Smooth muscle cell (in vitro differentiated cells): ENCODE measurements at regions not wholly inside any gene's neighbourhood (a gene's known extent, or its start where the extent isn't known, plus 50 kb on each side); places are given as distances from the start of the nearest gene placed in this dataset.

Source experiments
- DNase-seq: peaks from one replicate; lab custom pipeline; 2025; ENCODE audit not compliant: unreplicated experiment; lab: John Stamatoyannopoulos, UW
- H2AFZ ChIP-seq: fragments of 200-600 bp; sonication (generic); 2 replicates; pipeline ENCODE4 v1.6.0; 2016; ENCODE audit warnings: antibody characterized with exemption, low read depth, mild to moderate bottlenecking
- H3F3A ChIP-seq: fragments of 200-600 bp; sonication (generic); 2 replicates; pipeline ENCODE4 v1.6.0; 2017; ENCODE audit warnings: antibody characterized with exemption, low read depth
- H3K27ac ChIP-seq: fragments of 200-600 bp; sonication (generic); 2 replicates; pipeline ENCODE4 v1.5.1; 2016; ENCODE audit warnings: low read depth, mild to moderate bottlenecking
- H3K27me3 ChIP-seq: fragments of 200-600 bp; sonication (generic); 2 replicates; pipeline ENCODE4 v1.6.1; 2016; ENCODE audit warnings: low read depth, mild to moderate bottlenecking
- H3K36me3 ChIP-seq: fragments of 200-600 bp; sonication (generic); 2 replicates; pipeline ENCODE4 v1.5.1; 2016; ENCODE audit warnings: low read depth
- H3K4me1 ChIP-seq: fragments of 200-600 bp; sonication (generic); 2 replicates; pipeline ENCODE4 v1.5.1; 2016; ENCODE audit warnings: low read depth
- H3K4me2 ChIP-seq: fragments of 200-600 bp; sonication (generic); 2 replicates; pipeline ENCODE4 v1.6.0; 2016; ENCODE audit warnings: mild to moderate bottlenecking
- H3K4me3 ChIP-seq: fragments of 200-600 bp; sonication (generic); 2 replicates; pipeline ENCODE4 v1.5.1; 2016; ENCODE audit warnings: mild to moderate bottlenecking
- H3K79me2 ChIP-seq: fragments of 200-600 bp; sonication (generic); 2 replicates; pipeline ENCODE4 v1.6.0; 2016; ENCODE audit warnings: low read depth, mild to moderate bottlenecking
- H3K9ac ChIP-seq: fragments of 200-600 bp; sonication (generic); 2 replicates; pipeline ENCODE4 v1.6.0; 2016; ENCODE audit warnings: low read depth
- H3K9me3 ChIP-seq: fragments of 200-600 bp; sonication (generic); replicated peaks from 2 replicates; pipeline ENCODE4 v1.5.1; 2016; ENCODE audit warnings: low read depth
- H4K20me1 ChIP-seq: fragments of 200-600 bp; sonication (generic); 2 replicates; pipeline ENCODE4 v1.6.0; 2016; ENCODE audit warnings: low read depth
- WGBS: methylation state at CpG from one replicate; pipeline ENCODE4 v1.1.7; 2016; ENCODE audit warnings: low lambda C conversion rate; 5-methylcytosine and 5-hydroxymethylcytosine counted together
- TF ChIP-seq, protein P1 (sequence below): fragments of 200-600 bp; sonication (generic); IDR thresholded peaks from 2 replicates; pipeline ENCODE4 v1.5.1; 2017; ENCODE audit warnings: borderline replicate concordance, mild to moderate bottlenecking, antibody characterized with exemption; ENCODE audit not compliant: insufficient read depth, poor library complexity, severe bottlenecking

GRCh38 chr12:91367234-91367849, 184.7 kb upstream of the DCN start:
- Histone ChIP-seq H3K9ac (no peak overlapping the region), H3K27me3 (no peaks in the 10 kb centered on the region), H4K20me1 (no peaks in the 10 kb centered on the region), H3K4me2 (no peak overlapping the region), H3K36me3 (no peaks in the 10 kb centered on the region), H3K9me3 (no peaks in the 10 kb centered on the region), H3K4me1 (peaks cover 10% of the 10 kb centered on the region), H3F3A (no peaks in the 10 kb centered on the region), H2AFZ (no peak overlapping the region), H3K79me2 (no peaks in the 10 kb centered on the region), H3K27ac (no peak overlapping the region), H3K4me3 (no peak overlapping the region)
- TF ChIP-seq, protein P1, sequence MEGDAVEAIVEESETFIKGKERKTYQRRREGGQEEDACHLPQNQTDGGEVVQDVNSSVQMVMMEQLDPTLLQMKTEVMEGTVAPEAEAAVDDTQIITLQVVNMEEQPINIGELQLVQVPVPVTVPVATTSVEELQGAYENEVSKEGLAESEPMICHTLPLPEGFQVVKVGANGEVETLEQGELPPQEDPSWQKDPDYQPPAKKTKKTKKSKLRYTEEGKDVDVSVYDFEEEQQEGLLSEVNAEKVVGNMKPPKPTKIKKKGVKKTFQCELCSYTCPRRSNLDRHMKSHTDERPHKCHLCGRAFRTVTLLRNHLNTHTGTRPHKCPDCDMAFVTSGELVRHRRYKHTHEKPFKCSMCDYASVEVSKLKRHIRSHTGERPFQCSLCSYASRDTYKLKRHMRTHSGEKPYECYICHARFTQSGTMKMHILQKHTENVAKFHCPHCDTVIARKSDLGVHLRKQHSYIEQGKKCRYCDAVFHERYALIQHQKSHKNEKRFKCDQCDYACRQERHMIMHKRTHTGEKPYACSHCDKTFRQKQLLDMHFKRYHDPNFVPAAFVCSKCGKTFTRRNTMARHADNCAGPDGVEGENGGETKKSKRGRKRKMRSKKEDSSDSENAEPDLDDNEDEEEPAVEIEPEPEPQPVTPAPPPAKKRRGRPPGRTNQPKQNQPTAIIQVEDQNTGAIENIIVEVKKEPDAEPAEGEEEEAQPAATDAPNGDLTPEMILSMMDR, result peak; percentile 62
- WGBS, result 56% methylated on average over 2 of the region's 2 CpGs
- no peak for DNase-seq

GRCh38 chr12:91364471-91365184, 182.0 kb upstream of the DCN start:
- no peak overlapping the region for H2AFZ ChIP-seq
- H3K9ac ChIP-seq, result no peak overlapping the region
- H3F3A ChIP-seq, result no peaks in the 10 kb centered on the region
- no peak overlapping the region for H3K4me3 ChIP-seq
- 89% methylated on average over 5 of the region's 5 CpGs for WGBS
- no peak for DNase-seq
- no peaks in the 10 kb centered on the region for H3K27me3 ChIP-seq
- H4K20me1 ChIP-seq, result no peaks in the 10 kb centered on the region
- no peaks in the 10 kb centered on the region for H3K36me3 ChIP-seq
- no peaks in the 10 kb centered on the region for H3K9me3 ChIP-seq
- TF ChIP-seq, protein P1, result no peak
- H3K4me1 ChIP-seq, result peaks cover under 1% of the 10 kb centered on the region
- no peak overlapping the region for H3K27ac ChIP-seq
- H3K4me2 ChIP-seq, result no peak overlapping the region
- no peaks in the 10 kb centered on the region for H3K79me2 ChIP-seq

DNA sequence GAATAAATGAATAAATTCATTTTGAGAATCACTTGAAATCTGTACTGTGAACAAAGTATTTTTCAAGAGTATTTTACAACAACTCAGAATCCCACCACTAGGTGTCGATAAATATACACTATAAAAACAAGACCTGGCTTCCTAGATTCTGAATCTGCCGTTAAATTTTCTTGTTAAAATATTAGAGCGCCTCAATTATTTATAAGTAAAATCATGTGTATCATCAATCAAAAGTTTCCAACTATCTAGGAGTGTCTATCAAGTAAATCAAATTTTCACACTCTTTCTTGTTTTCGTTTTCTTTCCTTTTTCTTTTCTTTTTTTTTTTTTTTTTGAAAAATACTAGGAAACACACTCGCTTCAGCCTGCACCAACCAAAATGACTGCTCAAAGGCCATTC, 179.2 kb upstream of the DCN start:
- peak overlapping the region; percentile 67 for H3K4me2 ChIP-seq
- TF ChIP-seq, protein P1, result peak; percentile 74
- H4K20me1 ChIP-seq, result no peaks in the 10 kb centered on the region
- DNase-seq, result no peak
- 48% methylated on average over 5 of the region's 5 CpGs for WGBS
- no peaks in the 10 kb centered on the region for H3K4me1 ChIP-seq
- no peaks in the 10 kb centered on the region for H3K36me3 ChIP-seq
- H3K9me3 ChIP-seq, result no peaks in the 10 kb centered on the region
- H2AFZ ChIP-seq, result peak overlapping the region; percentile 6
- no peak overlapping the region for H3K9ac ChIP-seq
- H3K27ac ChIP-seq, result no peak overlapping the region
- peak overlapping the region; percentile 35 for H3K4me3 ChIP-seq
- no peaks in the 10 kb centered on the region for H3K27me3 ChIP-seq
- H3F3A ChIP-seq, result no peaks in the 10 kb centered on the region
- H3K79me2 ChIP-seq, result no peaks in the 10 kb centered on the region

- no peak for DNase-seq
- 84% methylated on average over 2 of the region's 2 CpGs for WGBS
These were observed 174.8 kb upstream of the DCN start for GRCh38 chr12:91357381-91357780.

More at GRCh38 chr12:91357381-91357780, 174.8 kb upstream of the DCN start:
- TF ChIP-seq, protein P1, result no peak
- Histone ChIP-seq H4K20me1 (no peaks in the 10 kb centered on the region), H3K9ac (no peak overlapping the region), H3K27ac (no peak overlapping the region), H3K4me2 (peak overlapping the region; percentile 6), H3K4me1 (no peaks in the 10 kb centered on the region), H3F3A (no peaks in the 10 kb centered on the region), H3K9me3 (no peaks in the 10 kb centered on the region), H3K4me3 (no peak overlapping the region), H3K79me2 (no peaks in the 10 kb centered on the region), H3K36me3 (no peaks in the 10 kb centered on the region), H2AFZ (peak overlapping the region; percentile 12), H3K27me3 (no peaks in the 10 kb centered on the region)
